ENCODE measurements at regions not wholly inside any gene's neighbourhood (a gene's known extent, or its start where the extent isn't known, plus 50 kb on each side); places are given as distances from the start of the nearest gene placed in this dataset.

DNA sequence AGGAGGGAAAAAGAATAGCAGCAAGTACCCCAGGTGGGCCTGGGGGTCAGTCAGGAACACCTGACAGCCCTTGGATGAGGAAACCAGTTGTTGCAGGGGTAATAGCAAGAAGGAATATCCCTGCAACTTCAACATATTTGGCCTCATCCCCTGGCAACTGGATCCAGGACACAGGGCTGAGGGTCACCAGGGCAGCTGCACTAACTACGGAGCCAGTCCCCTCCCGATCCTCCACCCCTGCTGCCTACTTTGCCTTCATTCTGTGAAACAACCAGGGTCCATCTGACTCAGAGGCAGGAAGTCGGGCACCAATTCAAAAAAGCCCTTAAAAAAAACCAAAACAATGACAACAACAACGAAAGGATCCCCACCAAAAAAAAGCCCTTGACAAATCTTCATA lies 52.9 kb downstream of the FRMPD3 start:
- 47 to 53% (median 49%) methylated on average over 4 of the region's 4 CpGs for WGBS, 3 donors
- peak in 1 of 2 donors; percentile 54 for DNase-seq
- H3K27ac ChIP-seq: no peak overlapping the region
- no peak overlapping the region for H3K4me3 ChIP-seq
- H3K4me1 ChIP-seq: no peaks in the 10 kb centered on the region
- H3K27me3 ChIP-seq (ENCODE audit: insufficient read depth in 3 of 3, low read length in 2 of 3): peaks cover 0 to 70% (median 0%) of the 10 kb centered on the region in 3 donors
- intact Hi-C loops (cut with DNase I): no loop called here
- no peak for ATAC-seq
- no peaks in the 10 kb centered on the region for H3K9me3 ChIP-seq
- TF ChIP-seq, protein P1, sequence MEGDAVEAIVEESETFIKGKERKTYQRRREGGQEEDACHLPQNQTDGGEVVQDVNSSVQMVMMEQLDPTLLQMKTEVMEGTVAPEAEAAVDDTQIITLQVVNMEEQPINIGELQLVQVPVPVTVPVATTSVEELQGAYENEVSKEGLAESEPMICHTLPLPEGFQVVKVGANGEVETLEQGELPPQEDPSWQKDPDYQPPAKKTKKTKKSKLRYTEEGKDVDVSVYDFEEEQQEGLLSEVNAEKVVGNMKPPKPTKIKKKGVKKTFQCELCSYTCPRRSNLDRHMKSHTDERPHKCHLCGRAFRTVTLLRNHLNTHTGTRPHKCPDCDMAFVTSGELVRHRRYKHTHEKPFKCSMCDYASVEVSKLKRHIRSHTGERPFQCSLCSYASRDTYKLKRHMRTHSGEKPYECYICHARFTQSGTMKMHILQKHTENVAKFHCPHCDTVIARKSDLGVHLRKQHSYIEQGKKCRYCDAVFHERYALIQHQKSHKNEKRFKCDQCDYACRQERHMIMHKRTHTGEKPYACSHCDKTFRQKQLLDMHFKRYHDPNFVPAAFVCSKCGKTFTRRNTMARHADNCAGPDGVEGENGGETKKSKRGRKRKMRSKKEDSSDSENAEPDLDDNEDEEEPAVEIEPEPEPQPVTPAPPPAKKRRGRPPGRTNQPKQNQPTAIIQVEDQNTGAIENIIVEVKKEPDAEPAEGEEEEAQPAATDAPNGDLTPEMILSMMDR (IDR thresholded peaks at IDR 0.05): no peak
- H3K36me3 ChIP-seq (ENCODE audit: insufficient read depth in 1 of 2, low read depth in 1 of 2): no peaks in the 10 kb centered on the region

- Histone ChIP-seq H3K4me1 (no peaks in the 10 kb centered on the region), H3K27ac (no peak overlapping the region), H3K36me3 (ENCODE audit: insufficient read depth in 1 of 2, low read depth in 1 of 2) (no peaks in the 10 kb centered on the region), H3K4me3 (no peak overlapping the region), H3K27me3 (ENCODE audit: insufficient read depth in 3 of 3, low read length in 2 of 3) (peaks cover 0 to 74% (median 0%) of the 10 kb centered on the region in 3 donors), H3K9me3 (no peaks in the 10 kb centered on the region)
- DNase-seq (peak in 1 of 2 donors; percentile 70), ATAC-seq (peak in 1 of 4 donors; percentile 53)
- intact Hi-C loops (cut with DNase I): no loop called here
- TF ChIP-seq, protein P1 (IDR thresholded peaks at IDR 0.05): no peak
- 38 to 76% (median 50%) methylated on average over 3 to 4 of the region's 4 CpGs for WGBS, 3 donors
Measured at GRCh38 chrX:107504006-107504405, 54.6 kb downstream of the FRMPD3 start.

DNA sequence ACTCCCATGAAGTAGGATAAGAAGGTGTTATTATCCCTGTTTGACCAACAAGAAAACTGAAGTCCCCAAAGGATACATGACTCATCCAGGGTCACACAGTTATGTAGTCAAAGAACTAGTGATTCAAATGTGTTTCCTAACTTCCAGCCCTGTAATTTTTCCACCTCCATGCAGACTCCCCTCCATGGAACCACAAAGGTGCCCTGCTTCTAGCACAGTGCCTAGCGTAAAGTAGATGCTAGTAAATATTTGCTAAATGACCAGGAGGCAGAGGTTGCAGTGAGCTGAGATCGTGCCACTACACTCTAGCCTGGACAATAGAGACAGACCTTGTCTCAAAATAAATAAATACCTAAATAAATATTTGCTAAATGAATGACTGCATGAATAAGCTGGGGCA lies 55.8 kb downstream of the FRMPD3 start:
- Histone ChIP-seq H3K9me3 (no peaks in the 10 kb centered on the region), H3K36me3 (ENCODE audit: insufficient read depth in 1 of 2, low read depth in 1 of 2) (no peaks in the 10 kb centered on the region), H3K27ac (no peak overlapping the region), H3K4me3 (no peak overlapping the region), H3K27me3 (ENCODE audit: insufficient read depth in 3 of 3, low read length in 2 of 3) (peaks cover 0 to 78% (median 0%) of the 10 kb centered on the region in 3 donors), H3K4me1 (no peaks in the 10 kb centered on the region)
- ATAC-seq: no peak
- no peak for DNase-seq
- 83 to 94% (median 92%) methylated on average over 2 of the region's 2 CpGs for WGBS, 3 donors
- intact Hi-C loops (cut with DNase I): no loop called here
- TF ChIP-seq, protein P1 (IDR thresholded peaks at IDR 0.05): no peak

DNA sequence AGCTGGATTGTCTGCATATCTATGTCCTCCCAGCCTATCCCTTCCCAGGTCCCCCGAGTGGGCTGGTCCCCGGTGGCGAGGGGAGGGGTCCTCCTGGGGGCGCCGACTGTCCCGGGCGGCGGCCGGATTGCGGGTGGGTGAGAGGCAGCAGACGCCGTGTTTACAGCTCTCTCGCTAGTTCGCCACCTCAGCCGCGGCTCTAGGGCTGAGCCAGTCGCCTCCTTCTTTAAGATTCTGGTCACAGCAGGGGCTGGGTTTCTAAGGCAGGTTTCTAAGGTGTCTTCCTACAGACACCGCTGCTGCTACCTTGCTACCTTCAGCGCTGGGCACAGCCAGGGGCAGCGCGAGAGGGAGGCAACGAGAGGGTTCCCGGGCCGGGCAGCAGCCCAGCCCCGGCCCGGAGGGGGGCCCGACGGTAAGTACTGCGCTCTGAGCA lies 57.2 kb downstream of the FRMPD3 start:
- intact Hi-C loops (cut with DNase I): no loop called here
- no peak for DNase-seq
- WGBS, 3 donors: 2 to 44% (median 4%) methylated on average over 17 to 29 of the region's 29 CpGs
- Histone ChIP-seq H3K27ac (no peak overlapping the region), H3K9me3 (no peaks in the 10 kb centered on the region), H3K36me3 (ENCODE audit: insufficient read depth in 1 of 2, low read depth in 1 of 2) (no peaks in the 10 kb centered on the region), H3K4me1 (no peaks in the 10 kb centered on the region), H3K27me3 (ENCODE audit: insufficient read depth in 3 of 3, low read length in 2 of 3) (peaks cover 0 to 79% (median 0%) of the 10 kb centered on the region in 3 donors), H3K4me3 (peak overlapping the region; percentile 4)
- ATAC-seq: no peak
- TF ChIP-seq, protein P1 (IDR thresholded peaks at IDR 0.05): no peak

DNA sequence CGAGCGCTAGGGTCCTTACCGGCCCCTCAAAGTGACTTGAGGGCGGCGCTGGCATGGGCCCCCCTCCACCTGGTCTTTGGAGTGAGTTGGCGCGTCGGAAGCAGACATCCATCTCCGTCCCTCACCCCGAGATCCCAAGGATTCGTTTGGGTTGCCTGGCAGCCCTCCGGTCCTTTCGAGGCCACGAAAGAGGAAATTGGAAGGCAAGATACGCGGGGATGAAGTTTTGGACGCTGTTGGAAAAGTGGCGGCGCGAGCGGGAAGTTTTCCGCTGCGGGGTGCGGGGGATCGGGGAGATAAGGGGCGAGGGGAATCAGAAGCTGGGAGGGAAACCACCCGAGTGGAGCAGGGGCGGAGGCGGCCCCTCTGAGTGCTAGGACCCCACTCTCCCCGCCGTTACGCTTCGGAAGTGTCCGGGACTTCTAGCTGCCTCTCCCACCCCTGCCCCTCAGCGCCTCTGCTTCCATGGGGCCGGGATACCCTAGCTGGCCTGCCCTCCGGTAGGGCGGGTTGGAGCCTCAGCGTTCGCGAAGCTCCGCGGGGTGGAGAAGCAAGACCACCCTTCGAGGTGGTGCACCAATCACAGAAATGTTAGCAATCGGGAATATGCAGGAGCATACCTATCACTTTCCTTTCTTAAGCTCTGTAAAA lies 57.8 kb downstream of the FRMPD3 start:
- Histone ChIP-seq H3K4me3 (peak overlapping the region; percentile 4), H3K36me3 (ENCODE audit: insufficient read depth in 1 of 2, low read depth in 1 of 2) (no peaks in the 10 kb centered on the region), H3K27me3 (ENCODE audit: insufficient read depth in 3 of 3, low read length in 2 of 3) (peaks cover 0 to 79% (median 0%) of the 10 kb centered on the region in 3 donors), H3K9me3 (no peaks in the 10 kb centered on the region), H3K27ac (no peak overlapping the region), H3K4me1 (no peaks in the 10 kb centered on the region)
- TF ChIP-seq, protein P1 (IDR thresholded peaks at IDR 0.05): no peak
- no peak for ATAC-seq
- DNase-seq: no peak
- intact Hi-C loops (cut with DNase I): no loop called here
- WGBS, 3 donors: 2 to 28% (median 5%) methylated on average over 12 to 45 of the region's 45 CpGs

All from psoas muscle (tissue), 7 donors.